Lower leg skin (tissue), 4 donors: ENCODE measurements at regions not wholly inside any gene's neighbourhood (a gene's known extent, or its start where the extent isn't known, plus 50 kb on each side); places are given as distances from the start of the nearest gene placed in this dataset.
"Not testable (repeated sequence)": the region's sequence is repeated elsewhere in the genome, so short reads cannot be mapped to it uniquely, and the experiment has no call there.

Experiments used
- DNase-seq, 2 donors: peaks; one replicate each; pipeline ENCODE4 v3.0.0-alpha.2; 2019; ENCODE audit warnings: low spot score in 2 of 2
- H3K4me3 ChIP-seq: fragments of 200-600 bp; sonication (generic); 2 replicates; pipeline ENCODE4 v1.5.1; 2017; ENCODE audit warnings: mild to moderate bottlenecking, low read depth; ENCODE audit not compliant: poor library complexity, severe bottlenecking
- CTCF ChIP-seq, 3 donors: fragments of 450-650 bp; IDR thresholded peaks; one replicate each; pipeline ENCODE4 v1.5.1; 2016; ENCODE audit warnings: antibody characterized with exemption in 3 of 3, mild to moderate bottlenecking in 3 of 3, moderate library complexity in 2 of 3
- POLR2A ChIP-seq, 2 donors: fragments of 450-650 bp; IDR thresholded peaks; one replicate each; pipeline ENCODE4 v1.6.1; 2016 to 2017; ENCODE audit warnings: antibody characterized with exemption in 2 of 2, mild to moderate bottlenecking in 1 of 2, moderate library complexity in 1 of 2
- WGBS, 2 donors: methylation state at CpG; one replicate each; pipeline ENCODE4 v1.1.5; 2018; 5-methylcytosine and 5-hydroxymethylcytosine counted together
- intact Hi-C: fragments of 100-400 bp; cut with DNase I; formaldehyde crosslinking; loops from one replicate; pipeline ENCODE4 v1.15.0; 2023; ENCODE audit warnings: low total_unique reads

GRCh38 chr2:62329797-62330196, 133.9 kb downstream of the B3GNT2 start:
- WGBS, 2 donors, result 74 to 77% methylated on average over 5 of the region's 5 CpGs
- DNase-seq, result peak in 1 of 2 donors; percentile 75
- intact Hi-C loops, result no loop called here
- TF ChIP-seq POLR2A (IDR thresholded peaks at IDR 0.05), result no peak
- TF ChIP-seq CTCF (IDR thresholded peaks at IDR 0.05), result no peak
- no peak overlapping the region for H3K4me3 ChIP-seq

GRCh38 chr2:62326735-62327134, 130.8 kb downstream of the B3GNT2 start:
- WGBS, 2 donors, result 64 to 74% methylated on average over 1 of the region's 1 CpG

GRCh38 chr2:62325398-62325797, 129.5 kb downstream of the B3GNT2 start:
- H3K4me3 ChIP-seq, result no peak overlapping the region
- WGBS, 2 donors, result 91 to 94% methylated on average over 5 of the region's 5 CpGs
- TF ChIP-seq CTCF (IDR thresholded peaks at IDR 0.05) (no peak), POLR2A (IDR thresholded peaks at IDR 0.05) (no peak)
- intact Hi-C loops, result no loop called here
- DNase-seq, result no peak

More at GRCh38 chr2:62326735-62327134, 130.8 kb downstream of the B3GNT2 start:
- TF ChIP-seq CTCF (IDR thresholded peaks at IDR 0.05) (no peak), POLR2A (IDR thresholded peaks at IDR 0.05) (no peak)
- intact Hi-C loops, result no loop called here
- DNase-seq, result no peak
- no peak overlapping the region for H3K4me3 ChIP-seq

- WGBS, 2 donors, result 66 to 70% methylated on average over 9 of the region's 9 CpGs
- intact Hi-C loops, result no loop called here
- DNase-seq, result no peak
- H3K4me3 ChIP-seq, result no peak overlapping the region
- TF ChIP-seq POLR2A (IDR thresholded peaks at IDR 0.05), result no peak
- TF ChIP-seq CTCF (IDR thresholded peaks at IDR 0.05), result no peak
These were observed 125.7 kb downstream of the B3GNT2 start for GRCh38 chr2:62321380-62322289.

GRCh38 chr2:62320657-62321357, 124.9 kb downstream of the B3GNT2 start:
- 88 to 93% methylated on average over 6 of the region's 6 CpGs for WGBS, 2 donors
- DNase-seq, result no peak
- no peak overlapping the region for H3K4me3 ChIP-seq
- TF ChIP-seq CTCF (IDR thresholded peaks at IDR 0.05) (no peak), POLR2A (IDR thresholded peaks at IDR 0.05) (no peak)
- intact Hi-C loops, result no loop called here

- intact Hi-C loops, result not testable (repeated sequence)
- WGBS, 2 donors, result 92 to 96% methylated on average over 2 of the region's 2 CpGs
These were observed 124.2 kb downstream of the B3GNT2 start for GRCh38 chr2:62320137-62320536.

More at GRCh38 chr2:62320137-62320536, 124.2 kb downstream of the B3GNT2 start:
- DNase-seq, H3K4me3 ChIP-seq: not testable (repeated sequence)
